GM13977 (cell line): ENCODE measurements at regions not wholly inside any gene's neighbourhood (a gene's known extent, or its start where the extent isn't known, plus 50 kb on each side); places are given as distances from the start of the nearest gene placed in this dataset.

Source experiments
- DNase-seq: peaks from one replicate; pipeline ENCODE4 v3.0.0; 2012; ENCODE audit warnings: low spot score
- in situ Hi-C: fragments of 300-500 bp; cut with MboI; formaldehyde crosslinking; loops from one replicate; pipeline ENCODE4 v1.12.0; 2022; ENCODE audit warnings: low sequenced_read_pairs, low pct_unique_long_range_greater_than_20kb, mixed read lengths, inconsistent platforms; ENCODE audit not compliant: unreplicated experiment
- TF ChIP-seq, protein P1 (sequence below): IDR thresholded peaks from 2 replicates; pipeline ENCODE4 v1.5.1; 2012; ENCODE audit warnings: mild to moderate bottlenecking, control low read depth; ENCODE audit not compliant: insufficient read depth; ENCODE audit errors: extremely low read depth, missing control alignments

DNA sequence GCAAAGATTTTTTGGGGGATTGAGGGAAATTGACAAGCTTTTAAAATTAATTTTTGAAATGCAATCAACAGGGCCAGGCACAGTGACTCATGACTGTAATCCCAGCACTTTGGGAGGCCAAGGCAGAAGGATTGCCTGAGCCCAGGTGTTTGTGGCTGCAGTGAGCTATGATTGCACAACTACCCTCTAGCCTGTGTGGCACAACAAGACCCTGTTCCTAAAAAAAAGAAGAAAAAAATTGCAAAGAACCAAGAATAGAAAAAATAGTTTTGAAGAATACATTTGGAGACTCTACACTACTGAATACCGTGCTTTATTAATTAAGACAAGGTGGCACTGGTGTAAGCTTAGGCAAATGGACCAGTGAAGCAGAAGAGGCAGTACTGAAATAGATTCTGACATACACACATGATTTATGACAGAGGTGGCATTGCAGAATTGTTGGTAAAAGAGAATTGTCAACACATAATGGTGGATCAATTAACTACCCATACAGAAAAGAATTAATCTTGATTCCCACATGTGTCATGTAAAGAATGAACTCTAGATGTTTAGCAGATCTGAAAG lies 443.3 kb upstream of the ATP11B start:
- DNase-seq, result no peak
- TF ChIP-seq, protein P1, sequence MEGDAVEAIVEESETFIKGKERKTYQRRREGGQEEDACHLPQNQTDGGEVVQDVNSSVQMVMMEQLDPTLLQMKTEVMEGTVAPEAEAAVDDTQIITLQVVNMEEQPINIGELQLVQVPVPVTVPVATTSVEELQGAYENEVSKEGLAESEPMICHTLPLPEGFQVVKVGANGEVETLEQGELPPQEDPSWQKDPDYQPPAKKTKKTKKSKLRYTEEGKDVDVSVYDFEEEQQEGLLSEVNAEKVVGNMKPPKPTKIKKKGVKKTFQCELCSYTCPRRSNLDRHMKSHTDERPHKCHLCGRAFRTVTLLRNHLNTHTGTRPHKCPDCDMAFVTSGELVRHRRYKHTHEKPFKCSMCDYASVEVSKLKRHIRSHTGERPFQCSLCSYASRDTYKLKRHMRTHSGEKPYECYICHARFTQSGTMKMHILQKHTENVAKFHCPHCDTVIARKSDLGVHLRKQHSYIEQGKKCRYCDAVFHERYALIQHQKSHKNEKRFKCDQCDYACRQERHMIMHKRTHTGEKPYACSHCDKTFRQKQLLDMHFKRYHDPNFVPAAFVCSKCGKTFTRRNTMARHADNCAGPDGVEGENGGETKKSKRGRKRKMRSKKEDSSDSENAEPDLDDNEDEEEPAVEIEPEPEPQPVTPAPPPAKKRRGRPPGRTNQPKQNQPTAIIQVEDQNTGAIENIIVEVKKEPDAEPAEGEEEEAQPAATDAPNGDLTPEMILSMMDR, result no peak
- in situ Hi-C loops, result no loop called here

DNA sequence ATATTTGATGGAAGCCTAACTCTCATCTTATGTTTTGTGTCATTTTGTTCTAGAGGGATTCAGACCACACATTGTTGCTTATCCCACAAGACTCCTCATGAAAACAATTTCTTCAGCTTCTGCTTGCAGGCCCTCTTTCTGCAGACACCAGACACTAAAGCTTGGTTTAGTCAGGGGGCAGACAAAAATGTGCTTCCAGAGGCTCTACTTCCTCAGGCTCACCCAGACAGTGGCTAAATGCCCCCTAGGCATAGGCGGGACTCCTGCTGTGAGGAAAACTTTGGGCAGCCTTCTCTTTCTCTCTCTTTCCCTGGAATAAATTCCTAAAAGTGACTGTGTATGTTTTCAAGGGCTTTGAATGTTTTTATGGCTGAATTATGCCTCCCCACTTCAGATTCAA lies 435.4 kb upstream of the ATP11B start:
- DNase-seq, result no peak
- TF ChIP-seq, protein P1, result no peak
- in situ Hi-C loops, result no loop called here

DNA sequence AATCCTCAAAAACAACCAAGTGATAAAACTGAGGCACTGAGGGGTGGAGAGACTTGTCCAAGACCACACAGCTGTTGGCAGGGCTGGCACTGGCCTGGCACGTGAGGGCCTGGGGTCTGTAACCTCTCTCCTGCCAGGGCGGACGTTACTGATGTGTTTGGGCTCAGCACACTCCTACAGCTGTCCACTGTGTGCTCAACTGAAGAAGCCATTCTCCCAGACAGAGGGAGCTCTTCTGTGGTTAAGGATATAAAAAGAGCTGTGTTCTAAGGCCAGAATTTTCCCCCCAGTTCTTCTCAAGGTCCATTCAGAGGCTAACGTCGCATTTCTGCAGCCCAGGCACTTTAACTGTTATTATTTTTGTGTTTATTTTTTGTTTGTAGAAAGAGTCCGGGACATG lies 429.0 kb upstream of the ATP11B start:
- TF ChIP-seq, protein P1, result no peak
- in situ Hi-C loops, result no loop called here
- DNase-seq, result no peak

DNA sequence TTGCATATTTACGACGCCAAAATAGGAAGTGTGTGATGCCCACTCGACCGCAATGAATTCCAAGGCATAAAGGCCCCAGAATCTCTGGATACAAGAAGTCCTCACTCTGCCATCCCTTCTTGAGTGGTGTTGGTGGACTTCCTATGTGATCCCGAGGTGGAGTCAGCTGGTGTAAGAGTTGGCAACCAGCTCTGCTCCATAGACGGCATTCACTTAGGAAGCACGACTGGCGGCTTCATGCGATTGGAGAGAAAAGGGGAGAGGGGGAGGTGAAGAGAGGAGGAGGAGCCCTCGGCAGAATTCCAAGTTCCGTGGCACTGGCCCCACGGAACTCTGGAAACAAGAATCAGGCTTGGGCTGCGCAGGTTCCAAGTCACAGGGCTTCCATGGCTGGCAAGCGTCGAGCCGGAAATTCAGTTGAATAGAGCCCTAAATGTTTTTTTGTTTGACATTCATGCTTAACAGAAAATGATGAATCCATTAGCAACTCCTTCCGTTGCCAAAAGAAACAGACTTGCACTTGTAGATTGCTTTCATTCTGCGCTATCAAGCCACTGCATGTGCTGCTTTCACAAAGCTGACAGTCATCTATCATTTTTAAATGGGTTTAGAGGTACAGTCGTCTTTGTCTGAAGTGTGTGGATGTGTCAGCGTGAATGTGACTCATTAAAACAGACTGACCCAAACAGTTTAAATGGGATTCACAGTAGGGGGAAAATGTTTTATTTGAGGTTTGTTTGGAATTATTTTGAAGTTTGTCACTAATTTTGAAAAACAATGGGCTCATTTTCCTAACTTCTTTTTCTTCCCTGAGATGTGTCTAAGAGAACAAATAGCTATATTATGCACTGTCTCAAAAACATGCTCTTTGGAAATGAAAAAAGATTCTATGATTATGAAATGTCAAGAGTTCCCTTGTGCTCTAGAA lies 428.3 kb upstream of the ATP11B start:
- TF ChIP-seq, protein P1, result no peak
- DNase-seq, result no peak
- in situ Hi-C loops, result no loop called here

DNA sequence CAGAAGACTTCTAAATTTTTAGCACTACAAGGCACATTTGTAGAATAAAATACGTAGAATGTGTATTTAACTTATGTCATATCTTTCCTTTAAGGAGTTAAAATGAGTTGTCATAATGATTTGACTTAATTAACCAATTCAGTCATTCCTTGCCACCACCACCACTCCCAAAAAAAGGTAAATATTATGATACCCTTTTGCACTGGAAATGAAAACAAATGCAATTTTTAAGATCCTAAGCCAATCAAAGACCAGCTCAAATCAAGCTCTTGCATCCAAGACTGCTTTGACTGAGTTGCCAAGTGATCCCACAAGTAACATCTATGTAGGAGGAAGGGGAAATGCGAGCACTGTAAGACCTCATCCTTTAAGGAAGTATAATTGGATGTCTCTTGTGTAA lies 426.6 kb upstream of the ATP11B start:
- no peak for DNase-seq
- in situ Hi-C loops, result no loop called here
- TF ChIP-seq, protein P1, result no peak

DNA sequence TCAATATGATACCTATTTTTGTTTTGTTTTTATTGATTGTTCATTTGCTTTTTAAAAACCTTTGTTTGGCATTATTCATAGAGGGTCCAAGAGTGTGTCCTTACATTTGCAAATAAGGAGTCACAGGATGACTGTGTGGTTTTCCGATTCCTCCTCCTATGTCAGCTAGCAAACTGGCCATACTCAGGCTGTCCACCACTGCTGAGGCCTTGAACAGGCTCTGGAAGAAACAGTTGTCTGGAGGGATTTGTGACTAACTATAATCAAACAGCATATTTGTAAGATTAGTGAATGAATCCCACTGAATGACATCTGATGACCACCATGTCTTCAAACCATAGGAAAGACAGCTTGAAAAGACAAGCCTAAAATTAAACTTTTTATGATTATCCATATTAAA lies 423.4 kb upstream of the ATP11B start:
- DNase-seq, result no peak
- TF ChIP-seq, protein P1, result no peak
- in situ Hi-C loops, result no loop called here
